ENCODE measurements at regions not wholly inside any gene's neighbourhood (a gene's known extent, or its start where the extent isn't known, plus 50 kb on each side); places are given as distances from the start of the nearest gene placed in this dataset.

- no peak for DNase-seq
Measured at GRCh38 chr1:112267929-112268328, 128.1 kb upstream of the CTTNBP2NL start.

DNA sequence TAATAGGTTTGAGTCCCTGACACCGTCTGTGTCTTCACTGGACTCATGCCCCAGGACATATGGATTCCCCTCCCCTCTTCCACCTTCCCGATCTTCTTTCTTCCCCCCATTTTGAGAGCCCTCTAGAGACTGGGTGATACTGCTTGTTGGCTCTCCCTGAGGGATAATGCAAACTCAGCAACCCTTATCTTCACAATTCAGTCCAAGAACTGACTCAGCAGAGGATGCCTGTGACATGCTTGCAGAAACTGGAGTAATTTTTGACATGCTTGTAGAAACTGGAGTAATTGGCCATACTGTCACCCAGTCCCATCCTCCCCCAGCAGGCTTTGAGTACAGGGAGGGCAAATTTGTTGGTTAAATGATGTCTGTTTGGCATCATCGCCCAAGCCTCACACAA, 127.6 kb upstream of the CTTNBP2NL start:
- no peak for DNase-seq

- DNase-seq, result no peak
Measured at GRCh38 chr1:112271270-112271669, 124.7 kb upstream of the CTTNBP2NL start.

GRCh38 chr1:112272101-112272772, 123.8 kb upstream of the CTTNBP2NL start:
- no peak for DNase-seq

DNA sequence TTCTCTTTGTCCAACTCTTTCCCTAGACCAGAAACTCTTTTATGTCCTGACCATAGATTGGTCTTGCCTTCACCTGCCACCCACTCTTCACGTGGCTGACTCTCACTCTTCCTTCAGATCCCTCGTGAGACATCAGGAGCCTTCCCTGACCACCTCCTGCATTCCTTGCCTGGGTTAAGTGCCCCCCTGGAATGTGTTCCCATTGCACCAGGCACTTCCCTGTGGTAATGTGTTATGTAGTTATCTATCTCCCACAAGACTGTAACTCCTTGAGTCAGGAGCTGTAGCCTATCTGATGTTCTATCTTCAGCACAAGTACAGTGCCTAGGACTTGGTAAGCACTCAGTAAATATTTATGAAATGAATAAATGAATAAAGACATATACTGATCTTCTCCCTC, 111.2 kb upstream of the CTTNBP2NL start:
- DNase-seq, result no peak

DNA sequence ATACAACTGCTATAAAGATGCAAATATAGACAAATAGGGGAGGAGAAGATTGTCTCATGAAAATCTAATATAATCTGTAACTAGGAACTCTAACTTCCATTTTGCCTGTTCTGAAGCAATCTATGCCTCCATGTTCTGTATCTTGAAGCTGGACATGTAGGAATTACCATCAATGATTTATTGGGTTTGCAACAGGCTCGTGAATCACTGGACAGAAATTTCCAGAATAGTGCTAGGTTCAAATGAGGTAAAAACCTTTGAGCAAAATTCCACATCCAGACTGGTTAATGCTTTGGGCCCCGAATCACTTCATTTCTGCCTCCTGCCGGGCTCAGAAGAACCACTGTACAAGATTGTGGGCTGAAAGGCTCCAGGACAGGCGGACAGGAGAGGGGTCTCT, 110.7 kb upstream of the CTTNBP2NL start:
- DNase-seq, result no peak

GRCh38 chr1:112285746-112286145, 110.3 kb upstream of the CTTNBP2NL start:
- DNase-seq, result no peak

DNA sequence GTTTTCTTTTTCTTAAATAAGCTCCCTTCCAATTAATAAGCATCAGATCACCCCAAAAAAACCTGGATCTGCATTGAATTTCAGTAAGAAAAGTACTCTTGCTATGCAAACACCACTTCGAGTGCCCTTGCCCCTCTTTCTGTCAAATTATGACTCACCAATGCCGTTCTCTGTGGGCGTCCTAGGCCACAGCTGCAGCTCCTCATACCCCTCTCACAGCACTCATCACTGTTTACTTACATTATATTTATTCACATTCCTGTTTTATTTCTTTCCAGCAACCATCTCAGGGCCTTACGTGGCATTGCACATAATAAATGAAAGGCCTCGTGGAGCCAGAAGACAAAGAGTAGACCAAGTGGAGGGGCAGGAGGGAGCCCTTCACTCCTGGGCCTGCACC, 99.1 kb upstream of the CTTNBP2NL start:
- no peak for DNase-seq

DNA sequence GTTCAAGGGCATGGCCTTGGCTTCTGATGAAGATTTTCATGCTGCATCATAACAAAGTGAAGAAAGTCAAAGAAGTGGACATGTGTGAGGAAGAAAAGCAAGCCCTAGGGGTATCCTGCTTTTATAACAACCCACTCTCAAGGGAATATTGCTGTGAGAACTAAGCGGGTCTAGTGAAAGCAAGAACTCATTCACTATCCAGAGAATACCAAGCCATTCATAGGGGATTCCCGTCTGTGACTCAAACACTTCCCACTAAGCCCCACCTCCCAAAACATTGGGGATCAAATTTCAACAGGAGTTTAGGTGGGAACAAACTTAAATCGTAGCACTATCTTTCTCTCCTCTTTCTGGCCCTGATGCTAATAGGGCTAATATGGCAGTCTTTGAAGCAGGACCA, 98.5 kb upstream of the CTTNBP2NL start:
- DNase-seq, result peak; percentile 3

DNA sequence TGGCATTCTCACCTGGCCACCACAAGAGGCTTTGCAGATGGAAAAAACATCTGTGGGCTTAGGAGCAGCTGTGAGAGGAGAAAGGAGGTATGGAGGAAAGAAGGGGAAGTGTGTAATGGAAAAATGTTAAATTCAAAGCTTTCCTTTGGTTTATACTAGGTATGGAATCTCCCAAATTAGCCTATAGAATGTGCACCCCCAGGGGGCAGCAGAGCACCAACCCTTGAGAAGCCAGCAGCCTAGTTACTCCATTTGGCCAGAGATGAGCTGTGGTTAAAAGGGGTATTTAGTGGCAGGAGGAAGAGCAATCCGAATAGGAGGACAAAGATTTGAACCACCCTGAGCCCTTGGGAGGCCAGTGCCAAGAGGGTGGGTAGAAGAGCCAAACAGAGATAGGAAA, 97.5 kb upstream of the CTTNBP2NL start:
- peak; percentile 45 for DNase-seq

- DNase-seq, result no peak
Measured at GRCh38 chr1:112304126-112304525, 91.9 kb upstream of the CTTNBP2NL start.

DNA sequence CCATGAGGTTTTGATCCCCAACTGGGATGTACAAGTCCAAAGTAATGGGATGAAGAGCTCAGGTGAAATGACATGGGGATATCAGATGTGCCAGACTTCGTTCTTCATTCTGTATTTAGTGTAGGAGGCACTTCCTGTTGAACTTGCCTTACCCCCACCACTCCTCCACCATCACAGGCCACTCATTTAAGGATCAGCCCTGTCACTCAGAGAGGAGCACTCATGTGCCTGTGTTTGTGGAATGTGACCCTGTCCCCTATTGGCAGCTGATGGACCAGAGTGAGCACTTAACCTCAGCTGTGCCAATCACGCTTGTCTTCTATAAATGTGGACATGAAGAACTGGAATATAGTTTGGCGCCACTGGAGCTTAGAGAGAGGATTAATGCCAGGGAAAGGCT, 91.4 kb upstream of the CTTNBP2NL start:
- DNase-seq, result no peak

DNA sequence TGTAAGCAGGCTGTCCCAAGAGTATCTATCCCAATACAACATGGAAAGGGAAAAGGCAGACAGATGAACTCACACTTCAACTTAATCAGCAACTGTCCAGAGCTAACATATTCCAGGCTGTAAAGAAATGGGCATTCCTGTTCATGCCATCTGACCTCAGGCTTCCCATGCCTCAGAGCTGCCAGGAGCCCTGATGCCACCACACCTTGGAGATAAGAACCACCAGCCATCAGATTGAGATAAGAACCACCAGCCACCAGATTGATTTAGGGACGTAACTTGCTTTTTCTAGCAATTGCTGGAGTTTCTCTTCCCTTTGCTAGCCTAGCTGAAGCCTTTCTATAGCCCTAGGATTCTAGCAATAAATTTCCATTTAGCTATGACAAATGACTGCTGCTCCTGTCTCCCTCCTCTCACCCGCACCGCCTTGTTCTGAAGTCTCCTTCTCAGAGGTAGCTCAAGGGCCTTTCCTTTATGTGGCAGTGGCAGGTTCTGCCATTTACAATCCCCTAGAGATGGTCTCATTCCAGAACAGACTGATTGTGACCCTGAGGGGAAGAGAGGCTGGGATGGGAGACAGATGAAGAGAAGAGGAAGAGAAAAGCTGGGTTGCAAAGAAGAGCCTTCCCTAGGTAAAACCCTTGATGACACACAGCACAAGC, 88.0 kb upstream of the CTTNBP2NL start:
- DNase-seq, result no peak

GRCh38 chr1:112308716-112309115, 87.3 kb upstream of the CTTNBP2NL start:
- no peak for DNase-seq

GRCh38 chr1:112309499-112309898, 86.5 kb upstream of the CTTNBP2NL start:
- no peak for DNase-seq

- DNase-seq, result no peak
Measured at GRCh38 chr1:112312315-112312714, 83.7 kb upstream of the CTTNBP2NL start.

- no peak for DNase-seq
Measured at GRCh38 chr1:112312879-112313278, 83.1 kb upstream of the CTTNBP2NL start.

- DNase-seq, result no peak
Measured at GRCh38 chr1:112316254-112316913, 79.6 kb upstream of the CTTNBP2NL start.

- no peak for DNase-seq
Measured at GRCh38 chr1:112317140-112317539, 78.9 kb upstream of the CTTNBP2NL start.

- DNase-seq, result no peak
Measured at GRCh38 chr1:112317611-112318062, 78.4 kb upstream of the CTTNBP2NL start.

GRCh38 chr1:112318263-112318662, 77.8 kb upstream of the CTTNBP2NL start:
- DNase-seq, result no peak

- DNase-seq, result no peak
Measured at GRCh38 chr1:112318698-112319370, 77.2 kb upstream of the CTTNBP2NL start.

DNA sequence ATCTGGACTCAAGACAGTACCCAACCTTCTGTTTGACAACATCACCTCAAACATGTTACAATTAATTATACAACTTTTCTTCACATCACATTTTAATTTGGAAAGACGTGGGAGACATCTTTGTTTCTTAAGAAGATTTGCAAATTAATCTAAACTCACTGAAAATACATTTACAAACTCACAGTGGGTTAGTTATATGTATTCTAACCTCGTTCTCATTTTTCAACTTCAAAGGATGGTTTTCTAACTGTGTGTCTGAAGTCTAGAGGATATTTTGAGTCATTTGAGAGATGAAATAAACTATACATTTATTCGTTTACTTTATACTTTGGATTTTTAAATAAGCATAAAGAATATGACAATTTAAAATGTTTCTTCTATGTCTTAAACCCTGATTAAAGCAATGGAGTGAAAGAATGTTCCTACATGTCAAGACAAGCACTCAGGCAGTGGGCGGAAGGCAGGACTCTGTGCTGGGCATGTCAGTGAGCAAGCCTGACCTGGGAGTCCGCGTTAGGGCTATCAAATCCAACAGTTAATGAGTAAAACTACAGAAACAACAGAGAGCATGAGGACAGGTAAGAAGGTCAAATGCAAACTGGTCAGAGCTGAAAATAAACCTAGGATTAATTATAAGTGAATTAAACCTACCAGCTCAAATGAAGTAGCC, 76.5 kb upstream of the CTTNBP2NL start:
- DNase-seq, result no peak
